Cardiac fibroblast (primary cell): ENCODE measurements at regions not wholly inside any gene's neighbourhood (a gene's known extent, or its start where the extent isn't known, plus 50 kb on each side); places are given as distances from the start of the nearest gene placed in this dataset.
"Not testable (repeated sequence)": the region's sequence is repeated elsewhere in the genome, so short reads cannot be mapped to it uniquely, and the experiment has no call there.

ENCODE experiments used
- DNase-seq, 2 donors: peaks; one replicate each; pipeline versions ENCODE4 v3.0.0 to v3.0.0-alpha.2; 2010; ENCODE audit warnings: low read depth in 2 of 2
- H3K4me3 ChIP-seq, 2 donors: replicated peaks in 1 of 2; 1 replicate in 1 of 2; 2 replicates in 1 of 2; pipeline ENCODE4 v1.5.1; 2011; ENCODE audit warnings: low read depth in 2 of 2, low read length in 2 of 2, mild to moderate bottlenecking in 2 of 2, moderate library complexity in 1 of 2
- CTCF ChIP-seq: IDR thresholded peaks from one replicate; pipeline ENCODE4 v1.5.1; 2011; ENCODE audit warnings: low read depth, mild to moderate bottlenecking, low read length, inconsistent platforms

GRCh38 chr16:46519063-46519462 lies 102.1 kb downstream of the SHCBP1 start:
- no peak for DNase-seq
- H3K4me3 ChIP-seq, result no peak overlapping the region
- no peak for TF ChIP-seq CTCF

GRCh38 chr16:46496701-46497100 lies 124.5 kb downstream of the SHCBP1 start:
- DNase-seq, result no peak
- no peak overlapping the region for H3K4me3 ChIP-seq
- TF ChIP-seq CTCF, result no peak

- no peak for DNase-seq
- no peak overlapping the region for H3K4me3 ChIP-seq
- no peak for TF ChIP-seq CTCF
Observed at GRCh38 chr16:46482895-46483294, 138.3 kb downstream of the SHCBP1 start.

- H3K4me3 ChIP-seq, result no peak overlapping the region
- no peak for TF ChIP-seq CTCF
- DNase-seq, result no peak
Observed at GRCh38 chr16:46466239-46466638, 154.9 kb downstream of the SHCBP1 start.

GRCh38 chr16:46454801-46455200 lies 166.4 kb downstream of the SHCBP1 start:
- H3K4me3 ChIP-seq, DNase-seq: not testable (repeated sequence)

GRCh38 chr16:46428108-46429061 lies 192.8 kb downstream of the SHCBP1 start:
- no peak for TF ChIP-seq CTCF
- no peak overlapping the region for H3K4me3 ChIP-seq
- no peak for DNase-seq

- DNase-seq, result no peak
- TF ChIP-seq CTCF, result no peak
- no peak overlapping the region for H3K4me3 ChIP-seq
Observed at GRCh38 chr16:46427340-46428107, 193.7 kb downstream of the SHCBP1 start.
